Smooth muscle cell (in vitro differentiated cells): ENCODE measurements at regions not wholly inside any gene's neighbourhood (a gene's known extent, or its start where the extent isn't known, plus 50 kb on each side); places are given as distances from the start of the nearest gene placed in this dataset.

Source experiments
- DNase-seq: peaks from one replicate; lab custom pipeline; 2025; ENCODE audit not compliant: unreplicated experiment; lab: John Stamatoyannopoulos, UW
- H2AFZ ChIP-seq: fragments of 200-600 bp; sonication (generic); 2 replicates; pipeline ENCODE4 v1.6.0; 2016; ENCODE audit warnings: antibody characterized with exemption, low read depth, mild to moderate bottlenecking
- H3F3A ChIP-seq: fragments of 200-600 bp; sonication (generic); 2 replicates; pipeline ENCODE4 v1.6.0; 2017; ENCODE audit warnings: antibody characterized with exemption, low read depth
- H3K27ac ChIP-seq: fragments of 200-600 bp; sonication (generic); 2 replicates; pipeline ENCODE4 v1.5.1; 2016; ENCODE audit warnings: low read depth, mild to moderate bottlenecking
- H3K27me3 ChIP-seq: fragments of 200-600 bp; sonication (generic); 2 replicates; pipeline ENCODE4 v1.6.1; 2016; ENCODE audit warnings: low read depth, mild to moderate bottlenecking
- H3K36me3 ChIP-seq: fragments of 200-600 bp; sonication (generic); 2 replicates; pipeline ENCODE4 v1.5.1; 2016; ENCODE audit warnings: low read depth
- H3K4me1 ChIP-seq: fragments of 200-600 bp; sonication (generic); 2 replicates; pipeline ENCODE4 v1.5.1; 2016; ENCODE audit warnings: low read depth
- H3K4me2 ChIP-seq: fragments of 200-600 bp; sonication (generic); 2 replicates; pipeline ENCODE4 v1.6.0; 2016; ENCODE audit warnings: mild to moderate bottlenecking
- H3K4me3 ChIP-seq: fragments of 200-600 bp; sonication (generic); 2 replicates; pipeline ENCODE4 v1.5.1; 2016; ENCODE audit warnings: mild to moderate bottlenecking
- H3K79me2 ChIP-seq: fragments of 200-600 bp; sonication (generic); 2 replicates; pipeline ENCODE4 v1.6.0; 2016; ENCODE audit warnings: low read depth, mild to moderate bottlenecking
- H3K9ac ChIP-seq: fragments of 200-600 bp; sonication (generic); 2 replicates; pipeline ENCODE4 v1.6.0; 2016; ENCODE audit warnings: low read depth
- H3K9me3 ChIP-seq: fragments of 200-600 bp; sonication (generic); replicated peaks from 2 replicates; pipeline ENCODE4 v1.5.1; 2016; ENCODE audit warnings: low read depth
- H4K20me1 ChIP-seq: fragments of 200-600 bp; sonication (generic); 2 replicates; pipeline ENCODE4 v1.6.0; 2016; ENCODE audit warnings: low read depth
- CTCF ChIP-seq: fragments of 200-600 bp; sonication (generic); IDR thresholded peaks from 2 replicates; pipeline ENCODE4 v1.5.1; 2017; ENCODE audit warnings: borderline replicate concordance, mild to moderate bottlenecking, antibody characterized with exemption; ENCODE audit not compliant: insufficient read depth, poor library complexity, severe bottlenecking
- WGBS: methylation state at CpG from one replicate; pipeline ENCODE4 v1.1.7; 2016; ENCODE audit warnings: low lambda C conversion rate; 5-methylcytosine and 5-hydroxymethylcytosine counted together

- Histone ChIP-seq H3K27ac (no peak overlapping the region), H3K36me3 (no peaks in the 10 kb centered on the region), H3K9ac (no peak overlapping the region), H3K9me3 (no peaks in the 10 kb centered on the region), H3F3A (no peaks in the 10 kb centered on the region), H3K4me3 (no peak overlapping the region), H2AFZ (no peak overlapping the region), H3K79me2 (no peaks in the 10 kb centered on the region), H3K4me1 (no peaks in the 10 kb centered on the region), H4K20me1 (no peaks in the 10 kb centered on the region), H3K4me2 (no peak overlapping the region), H3K27me3 (peaks cover 85% of the 10 kb centered on the region)
- TF ChIP-seq CTCF, result no peak
- DNase-seq, result no peak
- WGBS, result 88% methylated on average over 1 of the region's 1 CpG
Observed at GRCh38 chr15:72980661-72981060, 71.6 kb upstream of the NEO1 start.

DNA sequence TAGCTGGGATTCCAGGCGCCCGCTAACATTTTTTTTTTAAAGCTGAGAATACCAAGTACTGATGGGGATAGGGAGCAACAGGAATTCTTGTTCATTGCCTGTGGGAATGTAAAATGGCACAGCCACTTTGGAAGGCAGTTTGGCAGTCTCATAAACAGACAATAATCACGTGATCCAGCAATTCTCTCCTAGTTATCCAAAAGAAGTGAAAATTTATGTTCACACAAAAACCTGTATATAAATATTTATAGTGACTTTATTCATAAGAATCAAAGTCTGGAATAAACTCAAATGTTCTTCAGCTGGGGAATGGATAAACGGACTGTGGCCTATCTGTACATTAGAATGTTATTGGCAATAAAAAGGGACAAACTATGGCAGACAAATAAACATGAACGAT, 72.5 kb upstream of the NEO1 start:
- WGBS, result 63% methylated on average over 5 of the region's 5 CpGs
- Histone ChIP-seq H3K27me3 (peaks cover 88% of the 10 kb centered on the region), H3K4me1 (no peaks in the 10 kb centered on the region), H3K4me3 (no peak overlapping the region), H3K9ac (no peak overlapping the region), H3K27ac (no peak overlapping the region), H3K79me2 (no peaks in the 10 kb centered on the region), H3K4me2 (no peak overlapping the region), H3F3A (no peaks in the 10 kb centered on the region), H3K36me3 (no peaks in the 10 kb centered on the region), H4K20me1 (no peaks in the 10 kb centered on the region), H3K9me3 (no peaks in the 10 kb centered on the region), H2AFZ (no peak overlapping the region)
- DNase-seq, result no peak
- no peak for TF ChIP-seq CTCF

- H3K4me2 ChIP-seq, result no peak overlapping the region
- no peak overlapping the region for H2AFZ ChIP-seq
- 73% methylated on average over 5 of the region's 5 CpGs for WGBS
- no peak overlapping the region for H3K4me3 ChIP-seq
- no peaks in the 10 kb centered on the region for H3K4me1 ChIP-seq
- TF ChIP-seq CTCF, result no peak
- H3K9ac ChIP-seq, result no peak overlapping the region
- no peaks in the 10 kb centered on the region for H4K20me1 ChIP-seq
- H3K9me3 ChIP-seq, result no peaks in the 10 kb centered on the region
- no peak for DNase-seq
- no peaks in the 10 kb centered on the region for H3F3A ChIP-seq
- no peaks in the 10 kb centered on the region for H3K79me2 ChIP-seq
- no peak overlapping the region for H3K27ac ChIP-seq
- no peaks in the 10 kb centered on the region for H3K36me3 ChIP-seq
- peaks cover 90% of the 10 kb centered on the region for H3K27me3 ChIP-seq
Observed at GRCh38 chr15:72979308-72979707, 73.0 kb upstream of the NEO1 start.

DNA sequence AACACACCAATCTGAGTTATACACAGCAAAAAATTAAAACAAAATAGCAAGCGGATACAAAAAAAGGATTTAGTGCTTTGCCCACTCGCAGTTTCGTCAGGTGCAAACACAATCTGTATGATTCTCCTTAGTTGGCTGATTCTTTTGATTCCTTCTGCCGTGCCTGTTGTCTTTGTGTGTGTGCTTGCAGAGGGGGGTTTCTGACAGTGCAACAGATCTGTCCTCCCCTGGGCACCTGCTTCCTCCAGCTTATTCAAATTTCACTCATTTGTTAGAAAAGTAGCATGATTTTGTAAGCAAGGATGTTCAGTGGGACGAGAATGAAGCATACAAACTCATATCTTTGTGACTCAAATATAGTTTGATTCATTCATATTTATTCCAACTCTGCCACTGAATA, 74.0 kb upstream of the NEO1 start:
- Histone ChIP-seq H3K79me2 (no peaks in the 10 kb centered on the region), H3K27me3 (peaks cover 93% of the 10 kb centered on the region), H3K36me3 (no peaks in the 10 kb centered on the region), H3K4me3 (no peak overlapping the region), H3K4me1 (no peaks in the 10 kb centered on the region), H3K27ac (no peak overlapping the region), H3F3A (no peaks in the 10 kb centered on the region), H3K4me2 (no peak overlapping the region), H2AFZ (no peak overlapping the region), H3K9me3 (no peaks in the 10 kb centered on the region), H4K20me1 (no peaks in the 10 kb centered on the region), H3K9ac (no peak overlapping the region)
- 94% methylated on average over 5 of the region's 5 CpGs for WGBS
- DNase-seq, result no peak
- no peak for TF ChIP-seq CTCF
